ENCODE measurements at regions not wholly inside any gene's neighbourhood (a gene's known extent, or its start where the extent isn't known, plus 50 kb on each side); places are given as distances from the start of the nearest gene placed in this dataset.

DNA sequence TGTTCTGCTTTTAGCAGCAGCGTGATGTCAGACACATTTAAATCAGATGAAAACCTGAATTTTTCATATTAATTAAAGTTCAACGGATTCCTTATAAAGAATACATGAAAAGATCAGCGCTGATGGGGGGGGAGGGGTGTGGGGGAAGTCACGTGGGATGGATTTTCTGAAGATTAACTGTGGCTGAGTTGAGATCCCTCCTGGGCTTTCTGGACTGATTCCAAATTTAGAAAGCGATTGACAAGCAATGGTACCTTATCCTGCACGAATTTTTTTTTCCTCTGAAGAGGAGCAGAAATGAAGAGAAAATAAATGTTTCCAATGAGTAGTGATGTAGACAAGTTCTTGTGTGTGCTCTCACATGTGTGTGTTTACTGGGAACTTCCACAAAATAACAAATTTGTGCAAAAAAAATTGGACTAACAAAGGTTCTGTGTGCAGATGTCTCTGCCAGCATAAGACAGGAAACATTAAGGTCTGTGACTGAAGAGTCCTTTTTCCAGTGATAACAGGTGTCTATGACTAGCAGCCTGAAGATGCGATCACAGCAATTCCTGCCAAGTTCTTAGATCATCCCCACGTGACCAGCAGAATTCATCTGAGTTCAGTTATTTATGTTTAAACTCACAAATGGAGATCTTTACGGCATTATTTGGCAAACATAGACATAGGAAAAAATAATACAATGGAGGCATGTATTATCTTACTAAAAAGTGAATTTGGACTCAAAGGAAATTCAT, 585.2 kb upstream of the CELF2 start:
- POLR2A ChIA-PET = no interaction called here
- no peak for DNase-seq (ENCODE audit: extremely low spot score)
- TF ChIP-seq CTCF (IDR thresholded peaks at IDR 0.05; ENCODE audit: control extremely low read depth, extremely low read depth, low read depth, missing control alignments) = no peak
- CTCF ChIA-PET = no interaction called here

DNA sequence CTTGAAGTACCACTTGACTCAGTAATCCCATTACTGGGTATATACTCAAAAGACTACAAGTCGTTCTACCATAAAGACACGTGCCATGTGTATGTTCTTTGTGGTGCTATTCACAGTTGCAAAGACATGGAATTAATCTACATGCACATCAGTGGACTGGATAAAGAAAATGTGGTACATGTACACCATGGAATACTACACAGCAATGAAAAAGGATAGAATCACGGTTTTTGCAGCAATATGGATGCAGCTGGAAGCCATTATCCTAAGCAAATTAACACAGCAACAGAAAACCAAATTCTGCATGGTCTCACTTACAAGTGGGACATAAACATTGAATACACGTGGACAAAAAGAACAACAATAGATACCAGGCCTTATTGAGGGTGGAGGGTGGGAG, 583.4 kb upstream of the CELF2 start:
- CTCF ChIA-PET = no interaction called here

DNA sequence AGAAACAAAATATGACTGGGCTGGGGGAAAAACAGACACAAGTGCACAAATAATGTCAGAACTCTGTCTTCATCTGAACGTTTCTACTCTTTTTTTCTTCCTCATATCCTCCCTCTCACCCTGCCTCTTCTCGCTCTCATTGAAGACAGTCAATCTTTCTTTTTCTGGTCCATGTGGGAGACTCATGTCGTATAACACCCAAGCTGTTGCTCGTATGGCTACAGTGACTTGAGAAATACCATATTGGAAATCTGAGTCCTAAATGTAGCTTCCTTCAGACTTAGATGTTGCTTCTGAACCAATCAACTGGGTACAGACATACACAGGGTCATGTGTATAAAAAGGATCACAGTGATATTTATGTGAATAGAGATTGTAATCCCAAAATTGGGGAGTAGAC, 579.8 kb upstream of the CELF2 start:
- DNase-seq (ENCODE audit: extremely low spot score) = no peak
- no peak for TF ChIP-seq CTCF (IDR thresholded peaks at IDR 0.05; ENCODE audit: control extremely low read depth, extremely low read depth, low read depth, missing control alignments)
- ChIA-PET POLR2A (no interaction called here), CTCF (interaction anchor here (1.5 kb wide), 1 partner anchor 10 kb away, joined by 4 read pairs; no protein-coding TSS in a partner anchor)

More for the DNA sequence above, 583.4 kb upstream of the CELF2 start:
- TF ChIP-seq CTCF (IDR thresholded peaks at IDR 0.05; ENCODE audit: control extremely low read depth, extremely low read depth, low read depth, missing control alignments) = no peak
- POLR2A ChIA-PET = no interaction called here
- DNase-seq (ENCODE audit: extremely low spot score) = no peak

- ChIA-PET CTCF (interaction anchor here (1.5 kb wide), 1 partner anchor 9 kb away, joined by 4 read pairs; no protein-coding TSS in a partner anchor), POLR2A (no interaction called here)
- no peak for TF ChIP-seq CTCF (IDR thresholded peaks at IDR 0.05; ENCODE audit: control extremely low read depth, extremely low read depth, low read depth, missing control alignments)
- DNase-seq (ENCODE audit: extremely low spot score) = no peak
Measured at GRCh38 chr10:10438335-10439100, 579.2 kb upstream of the CELF2 start.

DNA sequence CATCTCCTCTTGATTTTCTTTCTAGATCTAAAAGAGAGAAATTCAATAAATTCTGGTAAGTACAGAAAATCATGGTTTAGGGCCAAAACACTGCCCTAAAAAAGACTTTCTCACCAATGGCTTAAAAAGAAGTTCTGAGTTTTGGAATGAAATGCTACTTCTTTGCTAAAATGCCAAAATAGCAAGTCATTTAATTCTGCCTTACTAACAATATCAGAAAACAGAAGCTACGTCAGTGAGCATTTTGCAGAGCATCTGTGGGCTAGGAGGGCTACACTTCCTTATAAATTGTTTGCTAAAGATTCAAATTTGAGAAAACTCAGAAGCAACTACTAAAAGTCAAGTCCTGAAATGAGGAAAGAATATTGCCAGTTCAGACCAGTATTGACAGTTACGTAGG, 560.8 kb upstream of the CELF2 start:
- POLR2A ChIA-PET = no interaction called here
- no peak for DNase-seq (ENCODE audit: extremely low spot score)
- CTCF ChIA-PET = no interaction called here
- no peak for TF ChIP-seq CTCF (IDR thresholded peaks at IDR 0.05; ENCODE audit: control extremely low read depth, extremely low read depth, low read depth, missing control alignments)

DNA sequence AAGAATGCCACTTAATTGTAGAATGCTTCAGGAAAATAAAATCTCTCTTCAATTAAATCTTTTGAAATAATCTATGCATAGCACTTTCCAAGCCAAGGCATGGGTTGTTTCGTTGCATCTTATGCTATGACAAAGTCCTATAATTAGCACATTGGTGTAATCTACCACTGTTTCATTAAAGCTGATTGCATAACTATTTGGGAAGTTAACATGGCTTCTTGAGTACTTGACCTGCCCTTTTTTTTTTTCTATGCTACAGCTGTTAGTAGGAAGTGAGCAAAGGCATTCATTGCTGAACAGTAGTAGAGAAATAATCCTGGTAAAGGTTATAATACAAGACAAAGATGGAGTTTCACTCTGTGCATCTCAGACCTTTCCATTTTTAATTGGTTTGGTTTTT, 557.2 kb upstream of the CELF2 start:
- POLR2A ChIA-PET = no interaction called here
- no peak for DNase-seq (ENCODE audit: extremely low spot score)
- CTCF ChIA-PET = no interaction called here
- no peak for TF ChIP-seq CTCF (IDR thresholded peaks at IDR 0.05; ENCODE audit: control extremely low read depth, extremely low read depth, low read depth, missing control alignments)
